ENCODE measurements at regions not wholly inside any gene's neighbourhood (a gene's known extent, or its start where the extent isn't known, plus 50 kb on each side); places are given as distances from the start of the nearest gene placed in this dataset.

GRCh38 chr11:7186676-7187075, 65.0 kb upstream of the SYT9 start:
- TF ChIP-seq BHLHE40 (IDR thresholded peaks at IDR 0.05; ENCODE audit: borderline replicate concordance) (no peak), FOXK2 (IDR thresholded peaks at IDR 0.05) (no peak)

Data from HEK293T (cell line).